ENCODE measurements at regions not wholly inside any gene's neighbourhood (a gene's known extent, or its start where the extent isn't known, plus 50 kb on each side); places are given as distances from the start of the nearest gene placed in this dataset.

DNA sequence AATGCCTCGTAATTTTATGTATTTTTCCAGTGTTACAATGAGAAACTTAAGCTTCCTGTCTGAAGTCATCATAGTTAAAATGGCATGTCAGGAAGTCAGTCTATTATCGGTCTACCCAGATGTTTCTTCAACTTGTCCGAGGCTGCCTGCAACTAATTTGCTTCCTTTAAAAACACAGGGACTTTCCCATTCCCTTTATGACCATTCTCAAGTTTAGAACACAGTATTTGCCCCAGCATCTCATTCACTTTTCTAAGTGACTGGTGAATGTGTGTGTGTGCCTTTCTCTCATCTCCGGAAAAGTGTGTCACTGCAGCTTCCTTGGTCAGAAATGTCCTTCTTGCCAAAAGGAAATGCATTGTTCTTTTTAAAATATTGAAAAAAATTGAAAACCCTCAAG lies 466.6 kb downstream of the RAP2B start:
- Histone ChIP-seq H3K36me3 (no peaks in the 10 kb centered on the region), H3K9me3 (no peaks in the 10 kb centered on the region), H3K27me3 (replicated peaks; ENCODE audit: insufficient read depth) (no peaks in the 10 kb centered on the region), H3K4me3 (no peak overlapping the region), H3K4me1 (replicated peaks) (no peaks in the 10 kb centered on the region), H3K27ac (no peak overlapping the region)
- no peak for TF ChIP-seq POLR2A (IDR thresholded peaks at IDR 0.05)
- TF ChIP-seq, protein P1, sequence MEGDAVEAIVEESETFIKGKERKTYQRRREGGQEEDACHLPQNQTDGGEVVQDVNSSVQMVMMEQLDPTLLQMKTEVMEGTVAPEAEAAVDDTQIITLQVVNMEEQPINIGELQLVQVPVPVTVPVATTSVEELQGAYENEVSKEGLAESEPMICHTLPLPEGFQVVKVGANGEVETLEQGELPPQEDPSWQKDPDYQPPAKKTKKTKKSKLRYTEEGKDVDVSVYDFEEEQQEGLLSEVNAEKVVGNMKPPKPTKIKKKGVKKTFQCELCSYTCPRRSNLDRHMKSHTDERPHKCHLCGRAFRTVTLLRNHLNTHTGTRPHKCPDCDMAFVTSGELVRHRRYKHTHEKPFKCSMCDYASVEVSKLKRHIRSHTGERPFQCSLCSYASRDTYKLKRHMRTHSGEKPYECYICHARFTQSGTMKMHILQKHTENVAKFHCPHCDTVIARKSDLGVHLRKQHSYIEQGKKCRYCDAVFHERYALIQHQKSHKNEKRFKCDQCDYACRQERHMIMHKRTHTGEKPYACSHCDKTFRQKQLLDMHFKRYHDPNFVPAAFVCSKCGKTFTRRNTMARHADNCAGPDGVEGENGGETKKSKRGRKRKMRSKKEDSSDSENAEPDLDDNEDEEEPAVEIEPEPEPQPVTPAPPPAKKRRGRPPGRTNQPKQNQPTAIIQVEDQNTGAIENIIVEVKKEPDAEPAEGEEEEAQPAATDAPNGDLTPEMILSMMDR (IDR thresholded peaks at IDR 0.05), result no peak
- no peak for TF ChIP-seq POLR2AphosphoS5 (IDR thresholded peaks at IDR 0.05)
- WGBS, result 59% methylated on average over 4 of the region's 4 CpGs
- no peak for DNase-seq (ENCODE audit: low spot score)
- intact Hi-C loops (cut with DNase I), result no loop called here

- WGBS, result 90% methylated on average over 2 of the region's 2 CpGs
- Histone ChIP-seq H3K27ac (no peak overlapping the region), H3K9me3 (no peaks in the 10 kb centered on the region), H3K36me3 (no peaks in the 10 kb centered on the region), H3K4me1 (replicated peaks) (no peaks in the 10 kb centered on the region), H3K4me3 (no peak overlapping the region), H3K27me3 (replicated peaks; ENCODE audit: insufficient read depth) (no peaks in the 10 kb centered on the region)
- intact Hi-C loops (cut with DNase I), result no loop called here
- DNase-seq (ENCODE audit: low spot score), result no peak
- no peak for TF ChIP-seq POLR2AphosphoS5 (IDR thresholded peaks at IDR 0.05)
- TF ChIP-seq, protein P1 (IDR thresholded peaks at IDR 0.05), result no peak
Measured at GRCh38 chr3:153629148-153629547, 467.1 kb downstream of the RAP2B start.

DNA sequence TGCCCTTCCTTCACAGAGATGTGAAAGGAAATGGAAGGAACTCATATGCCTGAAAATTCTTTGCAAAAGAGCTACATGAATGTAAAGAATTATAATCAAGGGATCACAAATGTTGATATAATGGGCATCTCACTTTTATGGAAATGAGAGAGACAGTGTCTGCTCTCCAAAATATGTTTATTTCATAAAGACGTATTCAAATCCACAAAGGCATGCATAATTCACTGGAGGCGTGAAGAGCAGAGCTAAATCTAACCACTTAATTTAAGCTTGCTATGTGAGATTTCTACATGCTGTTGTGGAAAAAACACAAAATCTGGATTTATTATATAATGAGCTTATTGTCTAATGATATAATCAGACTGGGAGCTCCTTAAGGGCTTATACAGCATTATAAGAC lies 469.1 kb downstream of the RAP2B start:
- intact Hi-C loops (cut with DNase I), result no loop called here
- Histone ChIP-seq H3K9me3 (no peaks in the 10 kb centered on the region), H3K4me3 (no peak overlapping the region), H3K36me3 (no peaks in the 10 kb centered on the region), H3K4me1 (replicated peaks) (no peaks in the 10 kb centered on the region), H3K27me3 (replicated peaks; ENCODE audit: insufficient read depth) (no peaks in the 10 kb centered on the region), H3K27ac (no peak overlapping the region)
- no peak for TF ChIP-seq POLR2AphosphoS5 (IDR thresholded peaks at IDR 0.05)
- TF ChIP-seq, protein P1 (IDR thresholded peaks at IDR 0.05), result no peak
- TF ChIP-seq POLR2A (IDR thresholded peaks at IDR 0.05), result no peak
- WGBS, result 92% methylated on average over 2 of the region's 2 CpGs
- DNase-seq (ENCODE audit: low spot score), result no peak

GRCh38 chr3:153631664-153632063 lies 469.6 kb downstream of the RAP2B start:
- no peak for DNase-seq (ENCODE audit: low spot score)
- no peak overlapping the region for H3K4me3 ChIP-seq
- H3K9me3 ChIP-seq, result no peaks in the 10 kb centered on the region
- 82% methylated on average over 2 of the region's 2 CpGs for WGBS
- H3K27me3 ChIP-seq (replicated peaks; ENCODE audit: insufficient read depth), result no peaks in the 10 kb centered on the region
- H3K36me3 ChIP-seq, result no peaks in the 10 kb centered on the region
- H3K4me1 ChIP-seq (replicated peaks), result no peaks in the 10 kb centered on the region
- no peak overlapping the region for H3K27ac ChIP-seq
- intact Hi-C loops (cut with DNase I), result no loop called here
- TF ChIP-seq POLR2A (IDR thresholded peaks at IDR 0.05) (no peak), POLR2AphosphoS5 (IDR thresholded peaks at IDR 0.05) (no peak)
- TF ChIP-seq, protein P1 (IDR thresholded peaks at IDR 0.05), result no peak

DNA sequence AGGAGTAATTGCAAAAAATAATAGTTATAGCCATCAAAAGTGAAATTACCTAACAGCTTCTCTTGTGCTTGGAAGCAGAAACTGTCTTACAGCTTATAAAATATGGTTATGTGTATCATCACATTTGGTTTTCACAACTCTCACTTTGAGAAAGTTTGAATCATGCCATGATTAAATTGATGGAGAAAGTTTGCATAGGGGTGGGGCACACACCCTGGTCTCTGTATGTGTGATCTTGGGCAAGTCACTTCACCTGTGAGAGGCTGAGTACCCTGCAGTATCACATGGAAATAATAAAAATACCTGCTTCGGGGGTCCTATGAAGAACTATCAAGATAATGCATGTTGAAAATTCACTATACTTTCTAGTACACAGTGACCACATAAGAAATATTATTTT lies 471.4 kb downstream of the RAP2B start:
- no peak overlapping the region for H3K27ac ChIP-seq
- H3K4me3 ChIP-seq, result no peak overlapping the region
- WGBS, result 90% methylated on average over 1 of the region's 1 CpG
- no peaks in the 10 kb centered on the region for H3K4me1 ChIP-seq (replicated peaks)
- intact Hi-C loops (cut with DNase I), result no loop called here
- H3K27me3 ChIP-seq (replicated peaks; ENCODE audit: insufficient read depth), result no peaks in the 10 kb centered on the region
- no peaks in the 10 kb centered on the region for H3K9me3 ChIP-seq
- no peaks in the 10 kb centered on the region for H3K36me3 ChIP-seq
- TF ChIP-seq, protein P1 (IDR thresholded peaks at IDR 0.05), result no peak
- no peak for TF ChIP-seq POLR2AphosphoS5 (IDR thresholded peaks at IDR 0.05)
- no peak for TF ChIP-seq POLR2A (IDR thresholded peaks at IDR 0.05)
- DNase-seq (ENCODE audit: low spot score), result no peak
